ENCODE measurements at regions not wholly inside any gene's neighbourhood (a gene's known extent, or its start where the extent isn't known, plus 50 kb on each side); places are given as distances from the start of the nearest gene placed in this dataset.

DNA sequence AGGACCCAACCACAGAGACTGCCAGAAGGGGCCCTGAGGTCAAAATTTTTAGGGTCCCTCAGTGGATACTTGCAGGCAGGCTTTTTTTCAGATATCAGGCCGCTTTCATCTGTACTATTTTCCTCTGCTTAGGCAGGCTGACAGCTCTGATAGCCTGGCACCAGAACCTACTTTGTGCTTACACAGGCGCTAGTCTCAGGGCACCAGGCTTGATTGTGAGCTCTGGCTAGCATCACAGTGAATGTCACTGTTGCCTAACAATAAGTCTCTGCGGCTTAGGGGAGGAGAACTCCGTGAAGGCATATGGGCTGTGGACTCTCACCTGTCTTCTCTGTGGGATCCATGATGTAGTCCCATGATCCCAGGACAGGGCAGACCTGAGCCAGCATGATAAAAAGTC lies 738.1 kb upstream of the TSPY4 start:
- ATAC-seq (no peak), DNase-seq (no peak)
- 61% methylated on average over 4 of the region's 4 CpGs for WGBS
- Histone ChIP-seq H3K4me3 (ENCODE audit: low read length) (no peak overlapping the region), H3K4me1 (ENCODE audit: control insufficient read depth, insufficient read depth, low read length) (no peaks in the 10 kb centered on the region), H3K27me3 (ENCODE audit: control insufficient read depth, insufficient read depth) (no peaks in the 10 kb centered on the region), H3K9me3 (ENCODE audit: control insufficient read depth, low read length) (no peaks in the 10 kb centered on the region), H3K27ac (ENCODE audit: low read length) (no peak overlapping the region)
- intact Hi-C loops (cut with DNase I) = no loop called here

- intact Hi-C loops (cut with DNase I) = no loop called here
- ATAC-seq = no peak
- Histone ChIP-seq H3K4me3 (ENCODE audit: low read length) (no peak overlapping the region), H3K4me1 (ENCODE audit: control insufficient read depth, insufficient read depth, low read length) (no peaks in the 10 kb centered on the region), H3K27ac (ENCODE audit: low read length) (no peak overlapping the region), H3K9me3 (ENCODE audit: control insufficient read depth, low read length) (no peaks in the 10 kb centered on the region), H3K27me3 (ENCODE audit: control insufficient read depth, insufficient read depth) (no peaks in the 10 kb centered on the region)
- WGBS = 29% methylated on average over 1 of the region's 1 CpG
- DNase-seq = no peak
Observed at GRCh38 chrY:8610620-8611019, 726.6 kb upstream of the TSPY4 start.

- no peak for DNase-seq
- no peaks in the 10 kb centered on the region for H3K27me3 ChIP-seq (ENCODE audit: control insufficient read depth, insufficient read depth)
- H3K27ac ChIP-seq (ENCODE audit: low read length) = no peak overlapping the region
- H3K4me3 ChIP-seq (ENCODE audit: low read length) = no peak overlapping the region
- intact Hi-C loops (cut with DNase I) = no loop called here
- no peak for ATAC-seq
- H3K4me1 ChIP-seq (ENCODE audit: control insufficient read depth, insufficient read depth, low read length) = no peaks in the 10 kb centered on the region
- WGBS = 76% methylated on average over 3 of the region's 3 CpGs
- no peaks in the 10 kb centered on the region for H3K9me3 ChIP-seq (ENCODE audit: control insufficient read depth, low read length)
Observed at GRCh38 chrY:8611815-8612214, 725.4 kb upstream of the TSPY4 start.

GRCh38 chrY:8618302-8618701 lies 719.0 kb upstream of the TSPY4 start:
- ATAC-seq (no peak), DNase-seq (no peak)
- Histone ChIP-seq H3K4me1 (ENCODE audit: control insufficient read depth, insufficient read depth, low read length) (no peaks in the 10 kb centered on the region), H3K4me3 (ENCODE audit: low read length) (no peak overlapping the region), H3K27me3 (ENCODE audit: control insufficient read depth, insufficient read depth) (no peaks in the 10 kb centered on the region), H3K27ac (ENCODE audit: low read length) (no peak overlapping the region), H3K9me3 (ENCODE audit: control insufficient read depth, low read length) (no peaks in the 10 kb centered on the region)
- 84% methylated on average over 4 of the region's 4 CpGs for WGBS
- intact Hi-C loops (cut with DNase I) = no loop called here

DNA sequence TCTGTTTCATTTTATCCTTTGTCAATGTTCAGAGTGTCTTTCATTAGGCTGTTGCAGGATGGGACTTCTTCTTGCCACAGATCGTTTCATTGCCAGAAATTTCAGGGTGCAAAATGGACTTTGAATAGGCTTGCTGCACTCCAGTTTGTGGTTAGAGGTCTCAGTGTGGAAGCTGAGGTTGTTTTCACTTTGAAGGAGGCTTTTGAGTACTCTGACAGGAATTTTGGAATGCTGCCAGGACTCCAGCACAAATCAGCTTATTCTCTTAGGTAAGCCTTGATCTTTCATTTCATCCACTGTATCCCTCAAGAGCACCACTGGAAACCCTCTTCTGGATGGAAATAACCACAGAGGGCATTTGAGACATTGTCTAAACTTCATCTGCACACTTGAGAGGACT lies 715.1 kb upstream of the TSPY4 start:
- no peak for ATAC-seq
- H3K27me3 ChIP-seq (ENCODE audit: control insufficient read depth, insufficient read depth) = no peaks in the 10 kb centered on the region
- H3K4me3 ChIP-seq (ENCODE audit: low read length) = no peak overlapping the region
- H3K9me3 ChIP-seq (ENCODE audit: control insufficient read depth, low read length) = no peaks in the 10 kb centered on the region
- H3K4me1 ChIP-seq (ENCODE audit: control insufficient read depth, insufficient read depth, low read length) = no peaks in the 10 kb centered on the region
- 29% methylated on average over 1 of the region's 1 CpG for whole genome bisulfite sequencing
- intact Hi-C loops (cut with DNase I) = no loop called here
- H3K27ac ChIP-seq (ENCODE audit: low read length) = no peak overlapping the region
- DNase-seq = no peak

- 57% methylated on average over 7 of the region's 7 CpGs for WGBS
Observed at GRCh38 chrY:8622856-8623255, 714.4 kb upstream of the TSPY4 start.

DNA sequence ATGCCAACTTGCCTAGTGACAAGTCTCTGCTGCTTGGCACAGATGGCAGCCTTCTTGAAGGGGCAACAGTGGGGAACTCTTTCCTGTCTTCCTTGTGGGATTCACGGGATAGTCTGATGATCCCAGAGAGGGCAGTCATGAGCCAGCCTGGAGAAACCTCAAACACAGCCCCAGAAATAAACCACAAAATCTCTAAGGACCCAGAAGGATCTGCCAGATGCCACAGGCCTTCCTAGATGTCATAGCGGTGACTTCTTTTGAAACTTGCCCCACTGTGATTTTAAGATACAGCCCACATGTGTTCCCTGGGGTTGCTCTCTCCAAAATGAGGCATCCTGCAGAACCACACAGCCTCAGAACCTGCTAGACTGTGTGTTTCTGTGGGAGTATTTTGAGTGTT lies 707.6 kb upstream of the TSPY4 start:
- DNase-seq (no peak), ATAC-seq (no peak)
- no peak overlapping the region for H3K4me3 ChIP-seq (ENCODE audit: low read length)
- intact Hi-C loops (cut with DNase I) = no loop called here
- 43% methylated on average over 2 of the region's 2 CpGs for WGBS
- no peaks in the 10 kb centered on the region for H3K4me1 ChIP-seq (ENCODE audit: control insufficient read depth, insufficient read depth, low read length)
- H3K27ac ChIP-seq (ENCODE audit: low read length) = no peak overlapping the region
- no peaks in the 10 kb centered on the region for H3K9me3 ChIP-seq (ENCODE audit: control insufficient read depth, low read length)
- no peaks in the 10 kb centered on the region for H3K27me3 ChIP-seq (ENCODE audit: control insufficient read depth, insufficient read depth)

More at GRCh38 chrY:8622856-8623255, 714.4 kb upstream of the TSPY4 start:
- H3K4me3 ChIP-seq (ENCODE audit: low read length) = no peak overlapping the region
- ATAC-seq = no peak
- H3K4me1 ChIP-seq (ENCODE audit: control insufficient read depth, insufficient read depth, low read length) = no peaks in the 10 kb centered on the region
- H3K27me3 ChIP-seq (ENCODE audit: control insufficient read depth, insufficient read depth) = no peaks in the 10 kb centered on the region
- no peak for DNase-seq
- intact Hi-C loops (cut with DNase I) = no loop called here
- H3K9me3 ChIP-seq (ENCODE audit: control insufficient read depth, low read length) = no peaks in the 10 kb centered on the region
- H3K27ac ChIP-seq (ENCODE audit: low read length) = no peak overlapping the region

DNA sequence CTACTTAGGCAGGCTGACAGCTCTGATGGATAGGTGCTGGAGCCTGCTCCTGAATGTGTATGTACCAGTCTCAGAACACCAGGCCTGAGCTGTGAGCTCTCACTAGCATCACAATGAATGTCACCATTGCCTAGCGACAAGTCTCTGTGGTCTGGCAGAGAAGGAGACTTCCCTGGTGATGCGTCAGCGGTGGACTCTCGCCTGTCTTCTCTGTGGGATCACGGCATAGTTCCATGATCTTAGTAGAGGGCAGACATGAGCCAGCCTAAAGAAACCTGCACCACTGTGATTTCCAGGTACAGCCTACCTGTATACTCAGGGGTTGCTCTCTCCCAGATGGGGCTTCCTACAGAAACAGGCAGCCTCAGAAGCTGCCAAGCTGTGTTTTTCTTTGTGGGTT lies 699.2 kb upstream of the TSPY4 start:
- Histone ChIP-seq H3K27me3 (ENCODE audit: control insufficient read depth, insufficient read depth) (no peaks in the 10 kb centered on the region), H3K4me3 (ENCODE audit: low read length) (no peak overlapping the region), H3K9me3 (ENCODE audit: control insufficient read depth, low read length) (no peaks in the 10 kb centered on the region), H3K4me1 (ENCODE audit: control insufficient read depth, insufficient read depth, low read length) (no peaks in the 10 kb centered on the region), H3K27ac (ENCODE audit: low read length) (no peak overlapping the region)
- 85% methylated on average over 5 of the region's 5 CpGs for WGBS
- DNase-seq (no peak), ATAC-seq (no peak)
- intact Hi-C loops (cut with DNase I) = no loop called here

DNA sequence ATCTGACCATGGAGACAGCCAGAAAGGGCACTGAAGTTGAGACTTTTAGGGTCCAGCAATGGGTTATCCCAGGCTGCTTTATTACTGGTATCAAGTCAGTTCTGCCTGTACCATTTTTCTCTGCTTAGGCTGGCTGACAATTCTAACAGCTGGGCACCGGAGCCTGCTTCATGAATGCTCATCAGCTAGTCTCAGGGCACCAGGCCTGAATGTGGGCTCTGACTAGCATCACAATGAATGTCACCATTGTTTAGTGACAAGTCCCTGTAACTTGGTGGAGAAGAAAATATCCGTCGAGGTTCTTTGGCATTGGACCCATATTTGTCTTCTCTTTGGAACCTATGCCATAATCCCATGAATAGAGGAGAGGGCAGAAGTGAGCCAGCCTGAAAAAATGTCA lies 692.3 kb upstream of the TSPY4 start:
- DNase-seq (no peak), ATAC-seq (no peak)
- intact Hi-C loops (cut with DNase I) = no loop called here
- WGBS = 75% methylated on average over 3 of the region's 3 CpGs
- Histone ChIP-seq H3K9me3 (ENCODE audit: control insufficient read depth, low read length) (no peaks in the 10 kb centered on the region), H3K4me3 (ENCODE audit: low read length) (no peak overlapping the region), H3K27me3 (ENCODE audit: control insufficient read depth, insufficient read depth) (no peaks in the 10 kb centered on the region), H3K27ac (ENCODE audit: low read length) (no peak overlapping the region), H3K4me1 (ENCODE audit: control insufficient read depth, insufficient read depth, low read length) (no peaks in the 10 kb centered on the region)

DNA sequence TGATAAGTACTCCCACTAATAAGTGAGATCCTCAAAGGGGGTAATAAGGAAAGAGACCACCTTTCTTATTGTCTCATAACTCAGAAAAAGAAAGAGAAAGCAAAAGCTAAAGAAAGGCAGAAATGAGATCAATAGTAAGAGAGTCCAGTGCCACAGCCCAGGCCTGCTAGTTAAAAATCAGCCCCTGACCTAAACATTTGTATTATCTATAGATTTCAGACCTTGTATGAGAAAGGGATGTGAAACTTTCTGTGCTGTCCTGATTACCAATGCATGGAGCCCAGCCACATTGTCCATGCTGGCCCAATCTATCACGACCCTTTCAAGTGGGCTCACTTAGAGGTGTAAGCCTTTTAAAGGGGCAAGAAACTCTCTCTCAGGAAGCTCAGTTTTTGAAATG lies 684.8 kb upstream of the TSPY4 start:
- 34% methylated on average over 1 of the region's 1 CpG for WGBS
- Histone ChIP-seq H3K9me3 (ENCODE audit: control insufficient read depth, low read length) (no peaks in the 10 kb centered on the region), H3K27me3 (ENCODE audit: control insufficient read depth, insufficient read depth) (no peaks in the 10 kb centered on the region), H3K27ac (ENCODE audit: low read length) (no peak overlapping the region), H3K4me1 (ENCODE audit: control insufficient read depth, insufficient read depth, low read length) (no peaks in the 10 kb centered on the region), H3K4me3 (ENCODE audit: low read length) (no peak overlapping the region)
- intact Hi-C loops (cut with DNase I) = no loop called here
- no peak for ATAC-seq
- DNase-seq = no peak

DNA sequence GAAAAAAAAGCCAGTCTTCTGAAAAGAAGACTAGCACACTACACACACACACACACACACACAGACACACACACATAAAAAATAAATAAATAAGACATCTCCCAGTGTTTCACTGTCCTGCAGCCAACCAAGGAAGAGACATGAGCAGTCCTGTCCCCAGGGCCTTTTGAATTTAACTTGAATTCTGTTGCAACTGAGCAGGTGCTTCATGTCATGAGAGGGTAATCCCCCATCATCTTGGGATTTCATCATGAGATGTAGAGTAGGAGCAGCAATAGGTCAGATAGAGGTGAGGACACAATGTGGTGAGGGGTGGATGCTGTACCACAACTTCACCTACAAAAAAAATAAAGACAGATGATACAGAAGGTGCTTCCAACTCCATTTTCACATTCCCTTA lies 682.2 kb upstream of the TSPY4 start:
- ATAC-seq = no peak
- Histone ChIP-seq H3K27ac (ENCODE audit: low read length) (no peak overlapping the region), H3K4me1 (ENCODE audit: control insufficient read depth, insufficient read depth, low read length) (no peaks in the 10 kb centered on the region), H3K9me3 (ENCODE audit: control insufficient read depth, low read length) (no peaks in the 10 kb centered on the region), H3K4me3 (ENCODE audit: low read length) (no peak overlapping the region), H3K27me3 (ENCODE audit: control insufficient read depth, insufficient read depth) (no peaks in the 10 kb centered on the region)
- no peak for DNase-seq
- intact Hi-C loops (cut with DNase I) = no loop called here

GRCh38 chrY:8656101-8656500 lies 681.2 kb upstream of the TSPY4 start:
- Histone ChIP-seq H3K27ac (ENCODE audit: low read length) (no peak overlapping the region), H3K4me1 (ENCODE audit: control insufficient read depth, insufficient read depth, low read length) (no peaks in the 10 kb centered on the region), H3K4me3 (ENCODE audit: low read length) (no peak overlapping the region), H3K9me3 (ENCODE audit: control insufficient read depth, low read length) (no peaks in the 10 kb centered on the region), H3K27me3 (ENCODE audit: control insufficient read depth, insufficient read depth) (no peaks in the 10 kb centered on the region)
- ATAC-seq (peak in 1 of 2 donors; percentile 67), DNase-seq (no peak)
- intact Hi-C loops (cut with DNase I) = no loop called here
